Cerebellar cortex (tissue), 1 donor: ENCODE measurements at regions not wholly inside any gene's neighbourhood (a gene's known extent, or its start where the extent isn't known, plus 50 kb on each side); places are given as distances from the start of the nearest gene placed in this dataset.

ENCODE experiments used
- DNase-seq: peaks from one replicate; pipeline ENCODE4 v3.0.0-alpha.2; 2015; ENCODE audit warnings: low spot score

- DNase-seq: no peak
Observed at GRCh38 chr10:113326160-113327111, 226.4 kb upstream of the HABP2 start.

- no peak for DNase-seq
Observed at GRCh38 chr10:113329121-113329596, 223.7 kb upstream of the HABP2 start.

DNA sequence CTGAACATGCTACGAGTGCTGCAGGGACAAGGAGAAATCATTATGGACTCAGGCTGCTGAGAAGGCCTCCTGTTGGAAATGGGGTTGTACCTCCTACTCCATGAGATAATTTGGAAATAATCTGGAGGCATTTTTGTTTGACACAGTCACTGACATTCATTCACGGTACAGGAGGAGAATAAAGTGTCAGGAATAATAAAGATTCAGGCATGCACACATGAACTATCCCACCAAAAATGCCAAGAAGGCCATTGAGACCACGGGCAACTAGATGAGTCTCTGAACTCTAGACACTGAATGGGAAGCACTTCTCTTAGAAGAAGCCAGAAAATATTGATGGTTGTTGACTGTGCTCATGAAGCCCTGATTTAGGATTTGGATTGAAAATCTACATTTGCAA, 220.9 kb upstream of the HABP2 start:
- DNase-seq: no peak

GRCh38 chr10:113333313-113333712, 219.5 kb upstream of the HABP2 start:
- no peak for DNase-seq

DNA sequence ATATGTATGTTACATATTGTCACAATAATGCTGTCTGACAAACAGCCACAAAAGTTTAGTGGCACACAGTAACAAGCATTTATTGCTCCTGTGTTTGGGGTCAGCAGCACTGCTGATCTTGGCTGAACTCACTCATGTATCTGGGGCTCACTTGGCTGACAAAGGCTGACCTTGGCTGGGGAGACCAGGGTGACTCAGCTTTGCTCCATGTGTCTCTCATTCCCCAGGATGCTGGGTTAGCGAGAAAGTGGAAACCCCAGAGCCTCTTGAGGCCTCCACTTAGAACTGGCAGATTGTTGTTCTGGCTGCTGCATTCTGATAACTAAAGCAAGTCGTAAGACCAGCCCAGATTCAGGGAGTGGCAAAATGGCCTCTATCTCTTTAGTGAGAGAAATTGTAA, 217.3 kb upstream of the HABP2 start:
- no peak for DNase-seq

DNA sequence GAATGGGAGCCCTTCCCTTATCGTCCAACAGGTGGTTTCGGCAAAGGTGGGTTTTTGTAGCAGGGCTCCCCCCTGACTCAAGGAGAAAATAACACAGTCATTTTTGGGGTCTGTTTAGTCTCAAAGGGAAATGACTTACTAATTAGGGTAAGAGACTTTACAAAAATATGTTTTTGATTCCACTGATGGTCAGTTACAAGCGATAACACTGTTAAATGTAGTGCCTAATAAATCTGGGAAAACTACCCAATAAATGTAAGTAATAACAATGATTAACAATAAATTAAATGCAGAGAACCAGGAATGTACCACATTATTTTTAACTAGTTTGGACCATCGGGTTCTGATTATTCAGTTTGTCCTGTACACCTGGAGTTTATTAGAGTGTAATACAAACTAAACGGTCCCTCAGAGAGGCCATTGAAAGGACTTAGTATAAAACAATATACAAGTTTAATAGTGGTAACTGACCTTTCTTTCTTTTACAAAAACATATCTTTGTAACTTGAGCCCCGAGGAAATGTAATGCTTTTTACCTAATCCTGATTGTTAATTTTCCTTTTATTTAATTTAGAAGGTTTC, 216.2 kb upstream of the HABP2 start:
- no peak for DNase-seq

GRCh38 chr10:113337142-113337541, 215.7 kb upstream of the HABP2 start:
- DNase-seq: no peak

GRCh38 chr10:113339121-113339520, 213.7 kb upstream of the HABP2 start:
- no peak for DNase-seq

GRCh38 chr10:113340282-113340681, 212.6 kb upstream of the HABP2 start:
- no peak for DNase-seq

GRCh38 chr10:113341138-113341537, 211.7 kb upstream of the HABP2 start:
- DNase-seq: no peak

DNA sequence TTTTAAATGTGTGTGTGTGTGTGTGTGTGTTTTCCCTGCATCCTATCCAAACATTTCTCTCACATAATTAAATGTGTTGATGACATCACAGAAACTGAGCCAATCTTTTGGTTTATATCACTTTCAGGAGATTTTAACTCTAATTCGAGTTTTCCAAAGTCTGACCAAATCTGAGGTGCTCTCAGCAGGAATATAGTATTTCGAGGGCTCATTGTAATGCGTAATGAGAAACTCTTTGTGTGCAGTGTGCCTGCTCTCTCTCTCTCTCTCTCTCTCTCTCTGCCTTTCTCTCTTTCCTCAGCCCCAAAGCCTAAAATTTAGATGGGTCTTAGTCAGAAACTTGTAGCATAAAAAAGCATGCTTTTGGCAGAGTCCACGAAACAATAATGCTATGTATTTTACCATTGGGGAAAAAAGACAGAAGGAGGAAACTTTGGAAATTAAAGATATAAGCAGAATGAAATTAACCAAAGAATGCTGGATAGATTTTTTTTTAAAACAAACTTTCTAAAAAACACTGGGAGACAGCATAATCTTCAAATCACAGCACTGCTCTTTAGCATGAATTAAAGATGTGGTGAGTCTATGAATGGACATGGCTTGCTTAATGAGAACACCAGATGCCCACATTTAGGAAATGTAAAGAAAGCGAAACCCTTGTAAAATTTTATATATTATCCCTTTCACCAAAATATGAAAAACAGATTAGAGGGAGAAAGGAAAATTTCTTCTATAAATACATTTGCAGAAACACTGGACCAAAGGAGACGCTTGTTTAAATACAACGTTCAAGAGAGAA, 206.8 kb upstream of the HABP2 start:
- no peak for DNase-seq

- no peak for DNase-seq
Observed at GRCh38 chr10:113347508-113347907, 205.3 kb upstream of the HABP2 start.

DNA sequence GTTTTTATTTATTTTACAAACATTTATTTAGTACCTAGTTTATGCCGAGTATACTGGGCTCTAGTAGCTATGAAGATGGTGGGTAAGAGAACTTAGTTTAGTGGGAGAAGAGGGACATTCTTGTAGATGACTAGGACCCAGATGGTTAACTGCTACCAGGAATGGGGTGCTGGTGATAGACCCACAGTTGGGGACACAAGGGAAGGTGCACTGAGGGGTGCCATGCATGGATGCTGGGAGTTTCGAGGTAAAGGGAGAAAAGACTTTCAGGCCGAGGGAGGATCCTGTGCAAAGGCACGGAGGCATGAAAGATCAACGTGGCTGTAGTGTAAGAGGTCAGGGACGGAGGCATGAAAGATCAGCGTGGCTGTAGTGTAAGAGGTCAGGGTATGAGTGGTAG, 204.2 kb upstream of the HABP2 start:
- no peak for DNase-seq

- no peak for DNase-seq
Observed at GRCh38 chr10:113350311-113351040, 202.4 kb upstream of the HABP2 start.

- no peak for DNase-seq
Observed at GRCh38 chr10:113354711-113355110, 198.1 kb upstream of the HABP2 start.

DNA sequence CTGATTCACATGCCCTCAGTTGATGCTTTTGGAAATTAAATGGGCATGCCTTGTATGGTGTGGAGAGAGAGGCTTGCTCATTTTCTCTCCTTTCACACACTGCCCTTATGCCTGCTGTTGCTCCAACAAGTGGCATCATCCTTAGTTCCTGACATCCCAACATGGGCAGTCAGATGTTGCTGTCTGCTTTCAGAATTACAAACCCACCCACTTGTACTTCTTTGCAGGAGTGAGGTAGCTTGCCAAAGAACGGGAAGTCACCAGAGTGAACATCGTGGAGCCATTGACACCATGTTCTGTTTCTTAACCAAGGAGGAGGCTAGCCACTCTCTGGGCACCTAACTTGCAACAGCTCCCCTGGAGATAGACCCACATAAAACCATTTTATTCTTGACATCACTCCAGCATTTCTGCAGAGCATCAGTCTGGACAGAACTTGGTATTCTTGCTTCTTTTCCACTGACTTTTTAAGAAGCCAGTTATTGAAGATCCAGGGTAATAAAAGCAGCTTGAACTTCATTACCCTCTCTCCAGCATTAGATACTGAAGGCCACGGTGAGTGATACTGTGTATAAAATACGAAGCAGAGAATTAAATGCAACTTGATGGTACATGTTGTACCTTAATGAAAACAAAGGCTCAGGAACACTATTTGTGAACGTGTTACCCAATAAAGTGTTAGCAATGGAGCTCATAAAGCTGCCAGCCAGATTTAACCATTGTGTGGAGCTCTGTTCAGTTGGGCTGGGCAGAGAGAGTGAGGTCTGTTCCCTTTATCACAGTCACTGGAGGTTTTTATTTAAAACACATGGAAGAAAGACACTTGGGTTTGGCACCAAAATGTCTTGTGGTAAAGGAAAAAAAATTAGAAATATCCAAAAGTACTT, 195.8 kb upstream of the HABP2 start:
- no peak for DNase-seq

DNA sequence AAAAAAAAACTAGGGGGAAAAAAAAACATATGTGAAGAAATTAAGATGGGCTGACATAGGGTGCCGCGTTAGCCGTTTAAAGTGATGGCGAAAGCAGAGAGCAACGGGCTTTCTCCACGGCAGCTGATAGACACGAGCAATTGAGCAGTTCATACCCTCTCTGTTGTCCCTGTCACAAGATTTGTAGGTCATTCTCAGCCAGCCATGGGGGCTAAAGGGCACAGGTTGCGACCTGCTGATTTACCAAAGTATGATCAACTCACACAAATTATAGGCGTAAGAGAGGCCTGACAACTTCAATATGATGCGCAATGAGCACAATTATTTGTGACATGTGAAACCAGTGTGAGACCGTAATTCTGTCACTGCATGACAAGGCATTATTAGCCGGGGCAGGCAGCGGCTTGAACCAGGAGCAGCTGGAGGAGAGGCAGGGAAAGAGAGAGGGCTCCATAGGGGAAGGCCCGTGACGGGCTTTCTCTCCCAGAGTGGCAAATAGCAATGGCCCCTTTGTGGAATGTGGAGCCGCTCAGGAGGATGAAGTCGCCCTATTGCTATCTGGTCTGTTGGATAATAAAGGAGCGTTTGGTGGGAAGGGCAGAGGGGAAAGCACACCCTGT, 195.1 kb upstream of the HABP2 start:
- no peak for DNase-seq

GRCh38 chr10:113359655-113360054, 193.2 kb upstream of the HABP2 start:
- DNase-seq: no peak

- no peak for DNase-seq
Observed at GRCh38 chr10:113360870-113361269, 192.0 kb upstream of the HABP2 start.

DNA sequence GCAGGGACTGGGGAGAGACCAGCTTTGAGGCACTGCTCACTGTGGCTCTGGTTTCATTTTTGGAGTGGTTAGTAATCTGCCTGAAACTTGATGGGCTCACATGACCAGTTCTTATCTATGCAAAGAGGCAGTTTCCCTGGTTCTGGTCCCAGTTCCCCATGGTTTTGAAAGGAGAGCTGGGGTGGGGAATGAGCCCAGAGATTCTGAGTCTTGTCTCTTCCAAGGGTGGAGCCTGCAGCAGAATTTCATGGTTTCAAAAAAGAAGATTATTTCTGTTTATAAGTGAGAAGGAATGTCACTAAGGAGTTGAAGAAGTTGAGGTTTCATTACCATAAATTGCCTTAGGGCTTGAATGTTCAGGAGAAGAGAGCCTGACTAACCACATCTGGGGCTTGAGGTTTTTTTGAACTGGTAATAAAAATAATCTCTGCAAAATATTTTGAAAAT, 190.2 kb upstream of the HABP2 start:
- no peak for DNase-seq
